K562 (cell line): ENCODE measurements at regions not wholly inside any gene's neighbourhood (a gene's known extent, or its start where the extent isn't known, plus 50 kb on each side); places are given as distances from the start of the nearest gene placed in this dataset.
A peak's percentile ranks its signal among the peaks of the same experiment; 100 is the strongest.

Source experiments
- ATAC-seq: fragments of 200-7000 bp; cut with Tn5 transposase; 3 replicates; pipeline ENCODE4 v1.9.1; 2020; ENCODE audit warnings: moderate library complexity
- BruUV-seq: library from RNA; stranded (reverse); fragments of 400-500 nt; replicated peaks from 2 replicates; lab custom pipeline; 2021; lab: Mats Ljungman, UMichigan
- CTCF ChIA-PET: fragments of 300-600 bp; formaldehyde crosslinking; extraction: SDS; loops from one replicate; lab custom pipeline; 2021; ENCODE audit warnings: low intra/inter-chr PET ratio; lab: Yijun Ruan, JAX
- POLR2A ChIA-PET: fragments of 300-600, 350-650 bp; sonication (Branson Sonifier 250); formaldehyde crosslinking; extraction: SDS; loops from one replicate; lab custom pipeline; 2021; ENCODE audit warnings: antibody characterized with exemption, inconsistent platforms; lab: Yijun Ruan, JAX
- DNase-seq, 4 experiments: peaks; one replicate each; pipeline versions ENCODE4 v3.0.0 to v3.0.0-alpha.2; 2011 to 2018; ENCODE audit warnings: low spot score in 3 of 4, mixed read lengths in 3 of 4; ENCODE audit errors: extremely low read depth in 1 of 4
- FAIRE-seq: peaks from 2 replicates; lab custom pipeline; 2011; peaks lifted over from hg19 to GRCh38; lab: Jason Lieb, UNC
- H2AFZ ChIP-seq: 2 replicates; pipeline ENCODE4 v1.6.0; 2011; ENCODE audit warnings: low read depth, low read length, control low read depth, inconsistent platforms
- H3K27ac ChIP-seq: fragments of 200-600 bp; 3 replicates; pipeline ENCODE4 v1.8.0; 2011; ENCODE audit warnings: low read depth, mild to moderate bottlenecking, control low read depth, inconsistent platforms, low read length, moderate library complexity, mixed read lengths; ENCODE audit errors: extremely low read depth
- H3K27me3 ChIP-seq, 2 experiments: fragments of 300-600 bp in 1 of 2; 2 replicates in 1 of 2; 3 replicates in 1 of 2; pipeline versions ENCODE4 v1.6.0 to v1.8.0; 2011; ENCODE audit warnings: inconsistent platforms in 2 of 2, low read length in 2 of 2, mild to moderate bottlenecking in 1 of 2, mixed read lengths in 1 of 2, moderate library complexity in 1 of 2; ENCODE audit not compliant: control insufficient read depth in 2 of 2, insufficient read depth in 2 of 2
- H3K36me3 ChIP-seq: fragments of 300-600 bp; 3 replicates; pipeline ENCODE4 v1.8.0; 2011; ENCODE audit warnings: mild to moderate bottlenecking, low read length, inconsistent platforms; ENCODE audit not compliant: control insufficient read depth, insufficient read depth
- H3K4me1 ChIP-seq, 2 experiments: fragments of 200-600 bp in 1 of 2; replicated peaks in 1 of 2; 2 replicates in 1 of 2; 3 replicates in 1 of 2; pipeline versions ENCODE4 v1.5.1 to v1.8.0; 2011; ENCODE audit warnings: inconsistent platforms in 2 of 2, low read length in 2 of 2, mild to moderate bottlenecking in 1 of 2, mixed read lengths in 1 of 2, moderate library complexity in 1 of 2; ENCODE audit not compliant: control insufficient read depth in 2 of 2, insufficient read depth in 2 of 2
- H3K4me2 ChIP-seq: 2 replicates; pipeline ENCODE4 v1.6.1; 2011; ENCODE audit warnings: low read length, control low read depth, inconsistent platforms, mixed read lengths; ENCODE audit not compliant: insufficient read depth
- H3K4me3 ChIP-seq: fragments of 200-600 bp; sonication (generic), shearing (Covaris generic); 2 replicates; pipeline ENCODE4 v1.5.1; 2016; ENCODE audit warnings: control low read depth, inconsistent platforms
- H3K79me2 ChIP-seq: fragments of 200-600 bp; 3 replicates; pipeline ENCODE4 v1.8.0; 2011; ENCODE audit warnings: low read length, inconsistent platforms; ENCODE audit not compliant: control insufficient read depth, insufficient read depth
- H3K9ac ChIP-seq, 2 experiments: 2 replicates each; pipeline versions ENCODE4 v1.6.0 to v1.6.1; 2011; ENCODE audit warnings: low read depth in 2 of 2, low read length in 2 of 2, control low read depth in 1 of 2, inconsistent platforms in 1 of 2, mild to moderate bottlenecking in 1 of 2, mixed read lengths in 1 of 2; ENCODE audit not compliant: insufficient read depth in 1 of 2
- H3K9me1 ChIP-seq: one replicate; pipeline ENCODE4 v1.6.0; 2011; ENCODE audit warnings: inconsistent platforms, mild to moderate bottlenecking, low read length, moderate library complexity; ENCODE audit not compliant: control insufficient read depth, insufficient read depth
- H3K9me3 ChIP-seq: replicated peaks from 2 replicates; pipeline ENCODE4 v1.5.1; 2011; ENCODE audit warnings: low read depth, low read length, inconsistent platforms; ENCODE audit not compliant: control insufficient read depth, insufficient read depth
- H4K20me1 ChIP-seq: replicated peaks from 2 replicates; pipeline ENCODE4 v1.6.1; 2011; ENCODE audit warnings: low read length, inconsistent platforms, mixed read lengths; ENCODE audit not compliant: control insufficient read depth, insufficient read depth
- BRF1 ChIP-seq: IDR thresholded peaks from 3 replicates; pipeline ENCODE4 v1.6.1; 2011; ENCODE audit warnings: borderline replicate concordance, mild to moderate bottlenecking; ENCODE audit not compliant: insufficient read length; ENCODE audit errors: extremely low read depth
- GATAD2B ChIP-seq: fragments of 450-650 bp; IDR thresholded peaks from 2 replicates; pipeline ENCODE4 v1.6.1; 2017; ENCODE audit warnings: mild to moderate bottlenecking, borderline replicate concordance
- JUNB ChIP-seq: fragments of 450-650 bp; formaldehyde crosslinking; conservative IDR thresholded peaks from 2 replicates; pipeline ENCODE4 v1.4.0; 2020; ENCODE audit warnings: mild to moderate bottlenecking
- SP1 ChIP-seq: sonication (generic); formaldehyde crosslinking; IDR thresholded peaks from 2 replicates; pipeline ENCODE4 v1.8.1; 2022; ENCODE audit warnings: mild to moderate bottlenecking, missing genetic modification reagents
- TRIM24 ChIP-seq, 2 experiments: fragments of 450-650 bp; IDR thresholded peaks; 2 replicates each; pipeline ENCODE4 v1.6.1; 2016
- ZNF12 ChIP-seq: sonication (generic); formaldehyde crosslinking; IDR thresholded peaks from 2 replicates; pipeline ENCODE4 v1.4.0; 2020; ENCODE audit warnings: mild to moderate bottlenecking, missing genetic modification reagents
- ZNF133 ChIP-seq: fragments of 250-450 bp; sonication (Bioruptor Pico); IDR thresholded peaks from 2 replicates; pipeline ENCODE4 v1.4.0; 2020; ENCODE audit warnings: mild to moderate bottlenecking
- ZNF444 ChIP-seq: fragments of 250-450 bp; sonication (Bioruptor Pico); IDR thresholded peaks from 2 replicates; pipeline ENCODE4 v1.4.0; 2020; ENCODE audit warnings: mild to moderate bottlenecking, moderate library complexity
- WGBS: fragments of 100-300 bp; shearing (Covaris generic); methylation state at CpG from one replicate; pipeline ENCODE4 v1.1.6; 2016; ENCODE audit warnings: low coverage, mixed read lengths; ENCODE audit not compliant: insufficient coverage; ENCODE audit errors: missing lambda C conversion rate; 5-methylcytosine and 5-hydroxymethylcytosine counted together
- in situ Hi-C: fragments of 300-500 bp; cut with MboI; formaldehyde crosslinking; loops from 4 replicates; pipeline ENCODE4 v1.15.0; 2018; ENCODE audit warnings: inconsistent platforms, mixed read lengths
- intact Hi-C: fragments of 100-400 bp; cut with micrococcal nuclease; formaldehyde crosslinking; loops from 2 replicates; pipeline ENCODE4 v1.14.2; 2022
- TF ChIP-seq, protein P1 (sequence below): fragments of 200-800 bp; sonication (Bioruptor generic); IDR thresholded peaks from 2 replicates; pipeline ENCODE4 v1.6.1; 2017; ENCODE audit warnings: missing genetic modification characterization, missing compliant biosample characterization
- TF ChIP-seq, protein P2 (sequence below): sonication (generic); formaldehyde crosslinking; IDR thresholded peaks from 2 replicates; pipeline ENCODE4 v1.8.0; 2022; ENCODE audit warnings: mild to moderate bottlenecking, low read depth, missing genetic modification reagents
- TF ChIP-seq, protein P3 (sequence below): fragments of 250-450 bp; sonication (Bioruptor Pico); IDR thresholded peaks from 2 replicates; pipeline ENCODE4 v1.8.0; 2022; ENCODE audit warnings: moderate library complexity, mild to moderate bottlenecking, inconsistent platforms
- TF ChIP-seq, protein P4 (sequence below): fragments of 450-650 bp; IDR thresholded peaks from 2 replicates; pipeline ENCODE4 v1.6.1; 2016; ENCODE audit warnings: mild to moderate bottlenecking

DNA sequence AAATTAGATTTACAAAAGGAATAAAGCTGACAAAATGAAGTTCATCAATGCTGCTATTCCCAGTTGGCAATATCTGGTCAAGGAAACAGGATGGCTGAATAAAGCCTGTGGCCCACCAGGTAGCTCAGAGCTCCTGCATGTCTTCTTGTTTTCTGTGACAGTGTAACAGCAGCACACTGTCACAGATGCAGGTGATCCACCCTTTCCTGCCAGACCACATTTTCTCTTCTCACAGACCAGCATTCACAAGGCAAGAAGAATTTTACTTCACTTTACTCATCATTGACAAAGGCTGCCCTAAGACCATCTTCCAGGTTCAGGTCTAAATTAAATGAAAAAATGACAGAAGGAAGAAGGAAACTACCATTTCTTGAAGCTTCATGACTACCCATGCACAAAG, 166.2 kb upstream of the MEIS1 start:
- H3K36me3 ChIP-seq: no peaks in the 10 kb centered on the region
- CTCF ChIA-PET: no interaction called here
- no peaks in the 10 kb centered on the region for H4K20me1 ChIP-seq
- no peak for FAIRE-seq
- intact Hi-C loops: no loop called here
- no peaks in the 10 kb centered on the region for H3K4me1 ChIP-seq
- BruUV-seq: no TSS peak
- H3K79me2 ChIP-seq: no peaks in the 10 kb centered on the region
- TF ChIP-seq, protein P1, sequence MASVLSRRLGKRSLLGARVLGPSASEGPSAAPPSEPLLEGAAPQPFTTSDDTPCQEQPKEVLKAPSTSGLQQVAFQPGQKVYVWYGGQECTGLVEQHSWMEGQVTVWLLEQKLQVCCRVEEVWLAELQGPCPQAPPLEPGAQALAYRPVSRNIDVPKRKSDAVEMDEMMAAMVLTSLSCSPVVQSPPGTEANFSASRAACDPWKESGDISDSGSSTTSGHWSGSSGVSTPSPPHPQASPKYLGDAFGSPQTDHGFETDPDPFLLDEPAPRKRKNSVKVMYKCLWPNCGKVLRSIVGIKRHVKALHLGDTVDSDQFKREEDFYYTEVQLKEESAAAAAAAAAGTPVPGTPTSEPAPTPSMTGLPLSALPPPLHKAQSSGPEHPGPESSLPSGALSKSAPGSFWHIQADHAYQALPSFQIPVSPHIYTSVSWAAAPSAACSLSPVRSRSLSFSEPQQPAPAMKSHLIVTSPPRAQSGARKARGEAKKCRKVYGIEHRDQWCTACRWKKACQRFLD (CRISPR knock-in tag): no peak
- TF ChIP-seq JUNB (CRISPR knock-in tag) (no peak), BRF1 (no peak), SP1 (CRISPR knock-in tag) (no peak), ZNF444 (no peak)
- TF ChIP-seq, all 486 proteins: peak for 0
- Histone ChIP-seq H3K4me3 (no peak overlapping the region), H3K9me3 (no peaks in the 10 kb centered on the region), H3K27me3 (peaks cover 0 to under 1% of the 10 kb centered on the region in 2 experiments; a peak in 1 of 5 replicates), H3K27ac (no peak overlapping the region), H2AFZ (no peak overlapping the region), H3K9me1 (no peaks in the 10 kb centered on the region), H3K4me2 (no peak overlapping the region), H3K9ac (no peak overlapping the region)
- ATAC-seq (no peak), DNase-seq (no peak)
- in situ Hi-C loops: no loop called here
- POLR2A ChIA-PET: no interaction called here

DNA sequence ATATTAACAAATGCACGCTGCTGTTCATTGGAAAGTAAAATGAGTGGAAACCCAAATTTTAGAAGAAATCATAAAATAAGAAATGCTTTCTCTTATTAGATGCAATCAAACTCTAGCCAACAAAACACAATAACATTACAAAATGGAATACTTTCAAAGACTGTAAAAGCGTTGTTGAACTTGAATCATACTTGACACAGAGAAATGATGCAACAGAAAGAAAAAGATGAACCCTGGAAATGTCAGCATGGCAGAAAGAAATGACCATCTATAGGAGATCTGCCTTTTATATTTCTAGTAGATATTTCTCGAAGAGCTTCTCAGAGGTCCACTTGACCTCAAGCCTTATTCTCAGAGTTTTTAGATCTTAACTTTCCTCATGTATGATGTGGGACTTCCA, 170.6 kb upstream of the MEIS1 start:
- Histone ChIP-seq H3K4me3 (no peak overlapping the region), H3K9me1 (no peaks in the 10 kb centered on the region), H3K79me2 (no peaks in the 10 kb centered on the region), H3K4me2 (no peak overlapping the region), H3K36me3 (no peaks in the 10 kb centered on the region), H4K20me1 (no peaks in the 10 kb centered on the region), H3K9me3 (no peaks in the 10 kb centered on the region), H3K27me3 (no peaks in the 10 kb centered on the region), H3K4me1 (no peaks in the 10 kb centered on the region), H3K9ac (no peak overlapping the region), H2AFZ (no peak overlapping the region), H3K27ac (no peak overlapping the region)
- no peak for FAIRE-seq
- no peak for DNase-seq
- POLR2A ChIA-PET: no interaction called here
- intact Hi-C loops: no loop called here
- ATAC-seq: no peak
- 4% methylated on average over 3 of the region's 3 CpGs for WGBS
- CTCF ChIA-PET: no interaction called here
- BruUV-seq: no TSS peak
- in situ Hi-C loops: no loop called here
- TF ChIP-seq, protein P2, sequence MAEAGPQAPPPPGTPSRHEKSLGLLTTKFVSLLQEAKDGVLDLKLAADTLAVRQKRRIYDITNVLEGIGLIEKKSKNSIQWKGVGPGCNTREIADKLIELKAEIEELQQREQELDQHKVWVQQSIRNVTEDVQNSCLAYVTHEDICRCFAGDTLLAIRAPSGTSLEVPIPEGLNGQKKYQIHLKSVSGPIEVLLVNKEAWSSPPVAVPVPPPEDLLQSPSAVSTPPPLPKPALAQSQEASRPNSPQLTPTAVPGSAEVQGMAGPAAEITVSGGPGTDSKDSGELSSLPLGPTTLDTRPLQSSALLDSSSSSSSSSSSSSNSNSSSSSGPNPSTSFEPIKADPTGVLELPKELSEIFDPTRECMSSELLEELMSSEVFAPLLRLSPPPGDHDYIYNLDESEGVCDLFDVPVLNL (CRISPR knock-in tag): no peak
- TF ChIP-seq, protein P3, sequence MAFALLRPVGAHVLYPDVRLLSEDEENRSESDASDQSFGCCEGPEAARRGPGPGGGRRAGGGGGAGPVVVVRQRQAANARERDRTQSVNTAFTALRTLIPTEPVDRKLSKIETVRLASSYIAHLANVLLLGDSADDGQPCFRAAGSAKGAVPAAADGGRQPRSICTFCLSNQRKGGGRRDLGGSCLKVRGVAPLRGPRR (CRISPR knock-in tag): no peak
- TF ChIP-seq TRIM24 (IDR thresholded peaks at IDR 0.05) (peak in 1 of 2 experiments; percentile 63; a peak in 1 of 4 replicates), ZNF133 (no peak), ZNF12 (CRISPR knock-in tag) (no peak), GATAD2B (no peak)
- TF ChIP-seq, protein P4, sequence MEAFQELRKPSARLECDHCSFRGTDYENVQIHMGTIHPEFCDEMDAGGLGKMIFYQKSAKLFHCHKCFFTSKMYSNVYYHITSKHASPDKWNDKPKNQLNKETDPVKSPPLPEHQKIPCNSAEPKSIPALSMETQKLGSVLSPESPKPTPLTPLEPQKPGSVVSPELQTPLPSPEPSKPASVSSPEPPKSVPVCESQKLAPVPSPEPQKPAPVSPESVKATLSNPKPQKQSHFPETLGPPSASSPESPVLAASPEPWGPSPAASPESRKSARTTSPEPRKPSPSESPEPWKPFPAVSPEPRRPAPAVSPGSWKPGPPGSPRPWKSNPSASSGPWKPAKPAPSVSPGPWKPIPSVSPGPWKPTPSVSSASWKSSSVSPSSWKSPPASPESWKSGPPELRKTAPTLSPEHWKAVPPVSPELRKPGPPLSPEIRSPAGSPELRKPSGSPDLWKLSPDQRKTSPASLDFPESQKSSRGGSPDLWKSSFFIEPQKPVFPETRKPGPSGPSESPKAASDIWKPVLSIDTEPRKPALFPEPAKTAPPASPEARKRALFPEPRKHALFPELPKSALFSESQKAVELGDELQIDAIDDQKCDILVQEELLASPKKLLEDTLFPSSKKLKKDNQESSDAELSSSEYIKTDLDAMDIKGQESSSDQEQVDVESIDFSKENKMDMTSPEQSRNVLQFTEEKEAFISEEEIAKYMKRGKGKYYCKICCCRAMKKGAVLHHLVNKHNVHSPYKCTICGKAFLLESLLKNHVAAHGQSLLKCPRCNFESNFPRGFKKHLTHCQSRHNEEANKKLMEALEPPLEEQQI: no peak
